Astrocyte of the spinal cord (primary cell): ENCODE measurements at regions not wholly inside any gene's neighbourhood (a gene's known extent, or its start where the extent isn't known, plus 50 kb on each side); places are given as distances from the start of the nearest gene placed in this dataset.

Source experiments
- DNase-seq: peaks from one replicate; pipeline ENCODE4 v3.0.0; 2011; ENCODE audit warnings: low read depth, low spot score
- H3K4me3 ChIP-seq: 2 replicates; pipeline ENCODE4 v1.5.1; 2011; ENCODE audit warnings: low read depth, mild to moderate bottlenecking, low read length, moderate library complexity
- in situ Hi-C: cut with HindIII; loops from 2 replicates; pipeline ENCODE4 v1.10.0; 2017; ENCODE audit warnings: low sequenced_read_pairs
- TF ChIP-seq, protein P1 (sequence below): IDR thresholded peaks from 2 replicates; pipeline ENCODE4 v1.5.1; 2012; ENCODE audit warnings: low read depth, mild to moderate bottlenecking, low read length, inconsistent platforms

DNA sequence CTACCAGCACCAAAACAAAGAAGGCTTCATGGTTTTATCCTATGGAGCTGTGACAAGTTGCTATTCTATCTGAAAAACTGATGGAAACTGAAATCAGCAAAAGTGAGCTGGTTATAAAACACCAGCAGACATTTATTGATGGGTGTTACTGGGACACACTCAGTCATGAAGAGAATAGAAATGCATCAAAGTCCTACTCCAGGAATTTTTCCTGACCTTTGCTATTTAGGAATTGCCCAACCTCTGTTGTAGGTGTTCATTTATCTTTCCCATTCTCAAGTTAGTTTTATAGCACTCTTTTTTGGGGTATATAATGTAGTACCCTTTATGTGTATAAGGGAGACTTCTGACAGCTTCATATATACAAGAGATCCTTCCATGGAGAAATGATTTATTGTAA lies 533.2 kb downstream of the REEP3 start:
- in situ Hi-C loops: no loop called here
- H3K4me3 ChIP-seq: no peak overlapping the region
- TF ChIP-seq, protein P1, sequence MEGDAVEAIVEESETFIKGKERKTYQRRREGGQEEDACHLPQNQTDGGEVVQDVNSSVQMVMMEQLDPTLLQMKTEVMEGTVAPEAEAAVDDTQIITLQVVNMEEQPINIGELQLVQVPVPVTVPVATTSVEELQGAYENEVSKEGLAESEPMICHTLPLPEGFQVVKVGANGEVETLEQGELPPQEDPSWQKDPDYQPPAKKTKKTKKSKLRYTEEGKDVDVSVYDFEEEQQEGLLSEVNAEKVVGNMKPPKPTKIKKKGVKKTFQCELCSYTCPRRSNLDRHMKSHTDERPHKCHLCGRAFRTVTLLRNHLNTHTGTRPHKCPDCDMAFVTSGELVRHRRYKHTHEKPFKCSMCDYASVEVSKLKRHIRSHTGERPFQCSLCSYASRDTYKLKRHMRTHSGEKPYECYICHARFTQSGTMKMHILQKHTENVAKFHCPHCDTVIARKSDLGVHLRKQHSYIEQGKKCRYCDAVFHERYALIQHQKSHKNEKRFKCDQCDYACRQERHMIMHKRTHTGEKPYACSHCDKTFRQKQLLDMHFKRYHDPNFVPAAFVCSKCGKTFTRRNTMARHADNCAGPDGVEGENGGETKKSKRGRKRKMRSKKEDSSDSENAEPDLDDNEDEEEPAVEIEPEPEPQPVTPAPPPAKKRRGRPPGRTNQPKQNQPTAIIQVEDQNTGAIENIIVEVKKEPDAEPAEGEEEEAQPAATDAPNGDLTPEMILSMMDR: no peak
- no peak for DNase-seq

DNA sequence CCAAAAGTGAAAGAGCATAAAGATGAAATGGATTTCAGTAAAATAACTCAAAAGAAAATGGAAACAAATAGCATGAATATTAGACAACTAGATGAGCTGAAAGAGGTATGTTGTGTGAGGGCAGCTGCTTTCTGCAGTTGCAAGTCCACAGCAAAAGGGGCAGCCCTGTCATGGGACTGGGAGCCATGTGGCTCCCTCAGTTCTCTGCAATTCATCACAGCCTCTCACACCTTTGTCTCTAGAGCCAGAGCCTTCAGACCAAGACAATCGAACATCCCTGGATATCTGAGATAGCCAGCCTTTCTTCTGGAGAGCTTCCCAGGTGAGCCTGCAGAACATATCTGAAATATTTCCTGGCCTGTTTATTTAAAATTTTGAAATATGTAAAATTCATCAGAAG lies 538.7 kb downstream of the REEP3 start:
- no peak for DNase-seq
- TF ChIP-seq, protein P1: no peak
- in situ Hi-C loops: no loop called here
- H3K4me3 ChIP-seq: no peak overlapping the region

DNA sequence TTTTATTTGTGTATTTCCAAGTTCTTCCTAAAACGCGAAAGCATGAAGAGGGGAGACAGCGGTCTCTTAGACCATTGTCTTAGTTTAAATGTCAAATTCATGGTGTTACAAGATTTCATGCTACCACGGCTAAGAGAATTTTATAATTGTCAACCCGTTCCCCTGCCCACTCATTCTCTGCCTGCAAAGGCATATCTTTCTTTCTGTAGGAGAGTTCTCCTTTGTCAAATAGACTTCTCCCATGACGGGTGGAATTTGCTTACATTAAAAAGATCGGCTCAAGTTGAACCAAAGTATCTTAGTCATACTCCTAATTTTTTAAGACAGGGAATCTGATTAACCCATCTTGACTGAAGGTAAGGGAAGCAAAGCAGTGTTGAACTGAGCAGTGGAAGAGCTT lies 539.2 kb downstream of the REEP3 start:
- in situ Hi-C loops: no loop called here
- TF ChIP-seq, protein P1: no peak
- no peak for DNase-seq
- no peak overlapping the region for H3K4me3 ChIP-seq

DNA sequence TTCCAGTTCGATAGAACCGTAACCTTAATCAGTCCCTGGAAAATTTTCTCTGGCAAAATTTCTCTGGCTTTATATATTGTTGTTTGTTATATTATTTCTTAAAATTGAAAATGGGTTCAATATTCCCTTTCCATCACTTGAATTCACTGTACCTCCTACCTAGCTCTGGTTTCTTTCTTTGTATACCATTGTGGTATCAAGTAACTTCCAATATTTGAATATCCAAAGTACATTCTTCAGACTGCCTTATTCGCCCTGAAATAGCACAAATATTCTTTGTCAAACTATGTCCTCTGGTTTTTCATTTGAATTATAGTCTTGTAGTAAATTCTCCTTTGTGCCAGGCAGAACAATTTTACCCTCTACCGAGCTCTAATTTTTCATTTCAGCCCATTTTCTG lies 541.6 kb downstream of the REEP3 start:
- no peak overlapping the region for H3K4me3 ChIP-seq
- no peak for DNase-seq
- in situ Hi-C loops: no loop called here
- TF ChIP-seq, protein P1: no peak

DNA sequence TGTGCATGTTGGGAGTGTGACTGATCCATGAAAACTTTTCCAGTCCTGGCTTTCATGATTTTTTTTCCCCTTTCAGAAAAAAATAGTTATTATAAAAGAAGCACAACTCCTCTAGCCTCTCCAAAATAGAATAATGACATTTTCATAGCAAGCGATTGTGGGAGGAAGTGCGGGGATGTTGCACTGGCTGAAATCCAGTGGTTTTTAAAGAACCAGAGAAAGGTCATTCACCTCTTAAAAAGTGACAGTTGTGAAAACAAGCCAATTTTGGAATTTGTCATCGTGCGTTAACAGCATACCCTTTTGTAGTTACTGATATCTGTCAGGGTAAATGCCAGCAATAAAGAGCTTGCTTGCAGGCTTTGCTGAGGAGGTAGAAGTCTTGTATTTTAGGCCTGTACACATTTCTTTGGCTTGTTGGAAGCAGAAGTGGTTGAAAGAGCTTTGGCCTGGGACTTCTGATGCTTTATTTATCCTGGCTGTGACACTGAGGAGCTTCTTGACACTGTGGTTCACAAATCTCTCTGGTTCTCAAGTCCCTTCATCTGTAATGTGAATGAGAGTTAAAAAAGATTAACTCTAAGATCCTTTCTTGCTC lies 545.9 kb downstream of the REEP3 start:
- in situ Hi-C loops: no loop called here
- TF ChIP-seq, protein P1: no peak
- no peak for DNase-seq
- no peak overlapping the region for H3K4me3 ChIP-seq

DNA sequence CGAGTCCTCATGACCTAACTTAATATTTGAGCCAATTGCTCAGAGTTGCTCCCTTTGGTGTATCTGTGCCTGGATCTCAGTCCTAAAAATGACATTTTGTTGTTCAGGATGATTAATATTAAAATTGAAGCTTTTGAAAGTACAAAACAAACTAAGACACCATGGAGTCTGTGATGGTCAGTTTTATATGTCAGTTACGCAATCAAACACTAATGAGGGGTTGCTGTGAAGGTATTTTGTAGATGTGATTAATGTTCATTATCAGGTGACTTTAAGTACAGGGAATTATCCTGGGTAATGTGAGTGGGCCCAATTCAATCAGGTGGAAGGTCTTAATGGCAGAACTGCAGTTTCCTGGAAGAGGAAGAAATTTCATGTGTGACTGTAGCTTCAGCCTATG lies 546.7 kb downstream of the REEP3 start:
- DNase-seq: no peak
- TF ChIP-seq, protein P1: no peak
- H3K4me3 ChIP-seq: no peak overlapping the region
- in situ Hi-C loops: no loop called here

DNA sequence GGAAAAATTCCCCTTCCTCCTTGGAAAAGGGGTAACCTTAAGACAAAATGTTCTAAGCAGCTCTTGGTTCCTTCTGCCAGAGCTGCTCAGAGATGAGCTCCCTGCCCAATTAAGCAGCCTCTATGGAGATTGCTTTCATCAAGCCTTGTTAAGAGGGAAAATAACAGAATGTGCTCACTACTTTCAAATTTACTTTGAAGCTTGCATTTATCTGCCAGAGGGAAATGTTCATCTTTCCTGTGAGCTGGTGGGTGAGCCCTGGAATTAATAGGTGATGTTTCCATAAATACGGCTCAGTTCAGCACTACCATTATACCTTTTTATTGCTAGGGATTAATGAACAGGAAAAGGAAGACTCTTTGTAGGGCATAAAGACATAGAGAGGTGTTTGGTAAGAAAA lies 549.0 kb downstream of the REEP3 start:
- H3K4me3 ChIP-seq: no peak overlapping the region
- TF ChIP-seq, protein P1: no peak
- DNase-seq: no peak
- in situ Hi-C loops: no loop called here
